ENCODE measurements at regions not wholly inside any gene's neighbourhood (a gene's known extent, or its start where the extent isn't known, plus 50 kb on each side); places are given as distances from the start of the nearest gene placed in this dataset.
"Not testable (repeated sequence)": the region's sequence is repeated elsewhere in the genome, so short reads cannot be mapped to it uniquely, and the experiment has no call there.

DNA sequence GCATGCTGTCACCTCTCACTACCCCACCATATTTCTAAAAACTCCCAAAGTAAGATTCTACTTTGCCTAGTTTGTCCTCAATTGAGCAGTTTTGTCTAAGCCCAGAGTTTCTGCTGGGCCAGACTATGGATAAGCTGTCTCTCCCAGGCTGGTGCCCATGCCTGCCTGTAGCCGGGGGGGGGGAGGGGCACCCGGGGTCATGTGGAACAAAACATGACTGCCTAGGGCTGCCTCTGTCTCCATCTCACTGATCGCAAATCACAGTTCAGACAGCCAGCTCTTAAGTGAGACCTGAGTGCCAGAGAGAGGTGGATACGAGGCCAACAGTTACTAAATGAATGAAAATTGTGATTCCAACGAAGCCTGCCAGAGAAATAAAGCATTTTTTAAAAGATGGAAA is 78.8 kb upstream of the RPRML start:
- TF ChIP-seq, protein P1, sequence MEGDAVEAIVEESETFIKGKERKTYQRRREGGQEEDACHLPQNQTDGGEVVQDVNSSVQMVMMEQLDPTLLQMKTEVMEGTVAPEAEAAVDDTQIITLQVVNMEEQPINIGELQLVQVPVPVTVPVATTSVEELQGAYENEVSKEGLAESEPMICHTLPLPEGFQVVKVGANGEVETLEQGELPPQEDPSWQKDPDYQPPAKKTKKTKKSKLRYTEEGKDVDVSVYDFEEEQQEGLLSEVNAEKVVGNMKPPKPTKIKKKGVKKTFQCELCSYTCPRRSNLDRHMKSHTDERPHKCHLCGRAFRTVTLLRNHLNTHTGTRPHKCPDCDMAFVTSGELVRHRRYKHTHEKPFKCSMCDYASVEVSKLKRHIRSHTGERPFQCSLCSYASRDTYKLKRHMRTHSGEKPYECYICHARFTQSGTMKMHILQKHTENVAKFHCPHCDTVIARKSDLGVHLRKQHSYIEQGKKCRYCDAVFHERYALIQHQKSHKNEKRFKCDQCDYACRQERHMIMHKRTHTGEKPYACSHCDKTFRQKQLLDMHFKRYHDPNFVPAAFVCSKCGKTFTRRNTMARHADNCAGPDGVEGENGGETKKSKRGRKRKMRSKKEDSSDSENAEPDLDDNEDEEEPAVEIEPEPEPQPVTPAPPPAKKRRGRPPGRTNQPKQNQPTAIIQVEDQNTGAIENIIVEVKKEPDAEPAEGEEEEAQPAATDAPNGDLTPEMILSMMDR (IDR thresholded peaks at IDR 0.05; ENCODE audit: unreplicated experiment): no peak
- no peaks in the 10 kb centered on the region for H3K9me3 Mint-ChIP-seq (ENCODE audit: low read depth)

DNA sequence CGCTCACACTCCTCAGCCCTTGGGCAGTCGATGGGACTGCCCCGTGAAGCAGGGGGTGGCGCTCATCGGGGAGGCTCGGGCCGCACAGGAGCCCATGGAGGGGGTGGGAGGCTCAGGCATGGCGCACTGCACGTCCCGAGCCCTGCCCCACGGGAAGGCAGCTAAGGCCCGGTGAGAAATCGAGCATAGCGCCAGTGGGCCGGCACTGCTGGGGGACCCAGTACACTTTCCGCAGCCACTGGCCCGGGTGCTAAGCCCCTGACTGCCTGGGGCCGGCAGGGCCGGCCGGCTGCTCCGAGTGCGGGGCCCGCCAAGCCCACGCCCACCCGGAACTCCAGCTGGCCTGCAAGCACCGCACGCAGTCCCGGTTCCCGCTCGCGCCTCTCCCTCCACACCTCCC is 78.2 kb upstream of the RPRML start:
- not testable (repeated sequence) for DNase-seq (ENCODE audit: low spot score, unreplicated experiment); H3K27ac Mint-ChIP-seq; H3K4me3 Mint-ChIP-seq (ENCODE audit: low read depth); H3K9me3 Mint-ChIP-seq (ENCODE audit: low read depth); H3K4me1 Mint-ChIP-seq (ENCODE audit: low read depth); H3K27me3 Mint-ChIP-seq
- H3K36me3 Mint-ChIP-seq (ENCODE audit: insufficient read depth): peaks cover 16% of the 10 kb centered on the region

More for the DNA sequence above, 78.8 kb upstream of the RPRML start:
- no peak for DNase-seq (ENCODE audit: low spot score, unreplicated experiment)
- no peaks in the 10 kb centered on the region for H3K27me3 Mint-ChIP-seq
- H3K36me3 Mint-ChIP-seq (ENCODE audit: insufficient read depth): peaks cover 16% of the 10 kb centered on the region
- H3K27ac Mint-ChIP-seq: no peak overlapping the region
- no peak overlapping the region for H3K4me3 Mint-ChIP-seq (ENCODE audit: low read depth)
- no peaks in the 10 kb centered on the region for H3K4me1 Mint-ChIP-seq (ENCODE audit: low read depth)

DNA sequence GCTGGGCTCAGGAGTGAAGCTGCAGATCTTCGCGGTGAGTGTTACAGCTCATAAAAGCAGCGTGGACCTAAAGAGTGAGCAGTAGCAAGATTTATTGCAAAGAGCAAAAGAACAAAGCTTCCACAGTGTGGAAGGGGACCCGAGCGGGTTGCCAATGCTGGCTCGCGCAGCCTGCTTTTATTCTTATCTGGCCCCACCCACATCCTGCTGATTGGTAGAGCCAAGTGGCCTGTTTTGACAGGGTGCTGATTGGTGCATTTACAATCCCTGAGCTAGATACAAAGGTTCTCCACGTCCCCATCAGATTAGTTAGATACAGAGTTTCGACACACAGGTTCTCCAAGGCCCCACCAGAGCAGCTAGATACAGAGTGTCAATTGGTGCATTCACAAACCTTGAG is 77.6 kb upstream of the RPRML start:
- not testable (repeated sequence) for H3K27me3 Mint-ChIP-seq; H3K27ac Mint-ChIP-seq; H3K9me3 Mint-ChIP-seq (ENCODE audit: low read depth); DNase-seq (ENCODE audit: low spot score, unreplicated experiment); H3K4me1 Mint-ChIP-seq (ENCODE audit: low read depth); H3K4me3 Mint-ChIP-seq (ENCODE audit: low read depth)
- peaks cover 17% of the 10 kb centered on the region for H3K36me3 Mint-ChIP-seq (ENCODE audit: insufficient read depth)
